KOPT-K1 (cell line): ENCODE measurements at regions not wholly inside any gene's neighbourhood (a gene's known extent, or its start where the extent isn't known, plus 50 kb on each side); places are given as distances from the start of the nearest gene placed in this dataset.

ENCODE experiments used
- H3K27ac ChIP-seq: fragments of 200-600 bp; sonication (generic); 2 replicates; pipeline ENCODE4 v1.5.1; 2016; ENCODE audit warnings: antibody characterized with exemption, mild to moderate bottlenecking, low read depth, low read length; ENCODE audit not compliant: poor library complexity, severe bottlenecking
- H3K36me3 ChIP-seq: fragments of 200-600 bp; sonication (generic); 2 replicates; pipeline ENCODE4 v1.5.1; 2017; ENCODE audit warnings: antibody characterized with exemption, mild to moderate bottlenecking, low read length, moderate library complexity; ENCODE audit not compliant: insufficient read depth
- H3K9me3 ChIP-seq: fragments of 200-600 bp; sonication (generic); 2 replicates; pipeline ENCODE4 v1.5.1; 2017; ENCODE audit warnings: antibody characterized with exemption, low read length, mild to moderate bottlenecking; ENCODE audit not compliant: insufficient read depth, poor library complexity, severe bottlenecking

DNA sequence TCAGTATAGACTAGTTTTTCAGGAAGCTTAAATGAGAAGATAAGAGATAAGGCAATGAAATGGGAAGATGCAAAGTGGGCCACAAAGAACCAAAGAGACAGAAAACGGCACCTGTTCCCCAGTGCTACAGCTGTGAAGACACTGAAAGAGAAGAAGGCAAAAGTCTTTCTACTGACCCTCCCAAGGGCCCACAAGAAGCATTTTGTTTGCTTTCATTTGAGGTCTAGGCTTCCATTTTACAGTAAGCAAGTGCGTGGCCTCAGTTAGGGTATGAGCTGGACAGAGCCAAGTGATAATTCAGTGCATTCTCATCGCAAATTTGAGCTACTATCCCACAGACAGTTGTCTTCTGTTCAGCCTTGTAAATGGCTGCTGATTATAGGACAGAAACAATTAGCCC, 53.4 kb upstream of the STK17B start:
- peak overlapping the region; percentile 26 for H3K27ac ChIP-seq
- H3K36me3 ChIP-seq = no peaks in the 10 kb centered on the region

DNA sequence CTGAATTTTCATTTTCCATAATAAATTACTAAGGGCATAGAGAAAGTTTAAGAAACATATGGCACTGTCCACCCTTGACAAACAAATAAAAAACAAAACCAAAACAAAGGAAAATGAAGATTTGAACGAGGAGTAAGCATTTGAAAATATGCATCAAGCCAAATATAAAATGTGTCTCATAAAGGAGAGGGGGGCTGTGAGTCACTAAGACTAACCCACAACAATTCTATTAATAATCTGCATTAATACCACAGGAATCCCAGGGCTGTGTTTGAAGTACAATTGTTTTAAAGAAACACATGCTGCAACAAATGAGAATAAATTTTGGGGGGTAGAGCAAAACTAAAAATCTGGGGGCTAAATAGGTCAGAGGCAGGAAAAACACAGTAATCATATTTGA, 53.8 kb upstream of the STK17B start:
- Histone ChIP-seq H3K36me3 (no peaks in the 10 kb centered on the region), H3K9me3 (peaks cover 19% of the 10 kb centered on the region), H3K27ac (peak overlapping the region; percentile 26)

More for the DNA sequence above, 53.4 kb upstream of the STK17B start:
- H3K9me3 ChIP-seq = peaks cover 19% of the 10 kb centered on the region

DNA sequence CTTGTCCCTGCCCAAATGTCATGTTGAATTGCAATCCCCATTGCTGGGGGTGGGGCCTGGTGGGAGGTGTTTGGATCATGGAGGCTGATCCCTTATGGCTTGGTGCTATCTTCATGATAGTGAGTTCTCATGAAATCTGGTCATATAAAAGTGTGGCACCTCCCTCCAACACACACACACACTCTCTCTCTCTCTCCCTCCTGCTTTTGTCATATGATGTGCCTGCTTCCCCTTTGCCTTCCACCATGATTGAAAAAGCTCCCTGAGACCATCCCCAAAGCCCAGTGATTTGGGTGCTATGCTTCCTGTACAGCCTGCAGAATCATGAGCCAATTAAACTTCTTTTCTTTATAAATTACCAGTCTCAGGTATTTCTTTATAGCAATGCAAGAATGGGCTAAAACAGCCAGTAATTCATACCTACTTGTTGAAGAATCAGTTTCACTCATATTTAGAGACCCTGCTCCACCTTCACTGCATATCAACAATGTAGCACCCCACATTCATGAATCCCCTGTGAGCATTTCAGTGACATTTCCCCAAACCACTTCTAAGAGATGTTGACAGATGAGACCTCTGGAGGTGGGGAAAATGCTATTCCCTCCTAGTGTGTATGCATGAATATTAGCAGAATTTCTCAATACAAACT, 54.8 kb upstream of the STK17B start:
- Histone ChIP-seq H3K9me3 (peaks cover 19% of the 10 kb centered on the region), H3K27ac (no peak overlapping the region), H3K36me3 (no peaks in the 10 kb centered on the region)

DNA sequence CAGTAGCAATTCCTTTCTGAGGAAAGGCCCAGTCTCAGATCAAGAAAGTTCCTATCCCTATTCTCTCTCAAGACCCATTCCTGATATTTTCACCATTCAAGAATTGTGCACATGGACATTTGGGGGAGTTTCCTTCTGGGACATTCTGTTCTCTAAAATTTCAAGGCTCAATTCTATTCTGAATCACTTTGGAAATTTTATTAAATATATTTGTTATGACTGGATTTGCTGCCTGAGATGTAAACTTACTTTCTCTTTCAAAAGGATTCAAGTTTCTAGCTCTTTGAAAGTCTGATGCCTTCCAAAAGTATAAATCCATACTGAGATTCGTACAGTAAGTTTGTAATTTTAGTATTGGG, 55.3 kb upstream of the STK17B start:
- Histone ChIP-seq H3K36me3 (no peaks in the 10 kb centered on the region), H3K27ac (no peak overlapping the region), H3K9me3 (peaks cover 14% of the 10 kb centered on the region)

DNA sequence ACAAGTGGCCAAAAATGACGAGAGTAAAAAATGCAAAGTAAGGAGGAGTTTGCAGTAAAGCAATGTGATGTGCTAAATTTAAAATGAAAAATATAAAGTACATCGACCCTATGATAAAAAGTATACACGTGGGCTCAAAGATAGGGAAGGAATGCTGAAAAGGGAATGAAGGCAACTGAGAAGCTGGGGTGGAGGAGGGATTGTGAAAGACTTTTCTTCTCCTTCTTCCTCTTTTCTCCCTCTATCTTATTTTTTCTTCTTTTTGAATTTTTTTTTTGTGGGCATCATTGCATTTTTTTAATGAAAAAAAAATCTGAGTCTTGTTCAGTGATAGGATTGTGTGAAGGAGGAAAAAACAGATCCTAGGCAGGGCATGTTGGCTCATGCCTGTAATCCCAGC, 57.6 kb upstream of the STK17B start:
- H3K9me3 ChIP-seq = no peaks in the 10 kb centered on the region
- H3K36me3 ChIP-seq = no peaks in the 10 kb centered on the region
- H3K27ac ChIP-seq = no peak overlapping the region

DNA sequence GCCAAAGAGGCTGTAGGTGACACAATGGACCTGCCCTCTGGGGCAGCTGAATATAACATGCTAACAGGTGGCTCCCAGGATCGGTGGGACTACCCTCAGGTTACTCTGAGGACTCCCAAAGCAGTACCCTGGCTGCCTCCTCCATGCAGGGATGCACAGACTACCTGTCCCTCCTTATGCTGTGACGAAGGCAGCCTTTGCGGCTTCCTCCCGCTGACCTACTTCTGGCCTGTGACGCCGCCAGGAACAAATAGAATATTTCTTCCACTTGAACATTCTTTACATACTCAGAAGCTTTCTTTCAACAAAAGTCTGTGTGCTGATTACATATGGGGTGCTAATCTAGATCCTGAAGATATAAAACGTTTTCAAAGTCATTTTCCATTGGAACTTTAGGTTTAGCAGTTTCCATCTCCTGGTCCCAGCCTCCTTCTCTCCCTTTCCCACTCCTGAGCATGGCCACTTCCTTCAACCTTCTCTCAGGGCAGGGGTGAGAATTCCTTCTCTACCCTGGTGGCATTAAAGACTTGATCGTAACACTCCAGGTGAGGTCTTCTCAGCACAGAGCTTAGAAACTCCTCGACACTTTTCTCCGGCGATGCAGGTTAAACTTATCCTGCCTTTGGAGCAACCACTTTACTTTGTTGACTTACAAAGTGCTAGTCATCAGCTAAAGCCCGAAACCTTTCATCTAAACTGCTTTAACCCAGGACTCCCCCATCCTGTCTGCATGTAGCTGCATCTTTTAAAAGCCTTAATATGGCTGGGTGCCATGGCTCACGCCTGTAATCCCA, 58.9 kb upstream of the STK17B start:
- no peaks in the 10 kb centered on the region for H3K9me3 ChIP-seq
- no peak overlapping the region for H3K27ac ChIP-seq
- H3K36me3 ChIP-seq = no peaks in the 10 kb centered on the region

DNA sequence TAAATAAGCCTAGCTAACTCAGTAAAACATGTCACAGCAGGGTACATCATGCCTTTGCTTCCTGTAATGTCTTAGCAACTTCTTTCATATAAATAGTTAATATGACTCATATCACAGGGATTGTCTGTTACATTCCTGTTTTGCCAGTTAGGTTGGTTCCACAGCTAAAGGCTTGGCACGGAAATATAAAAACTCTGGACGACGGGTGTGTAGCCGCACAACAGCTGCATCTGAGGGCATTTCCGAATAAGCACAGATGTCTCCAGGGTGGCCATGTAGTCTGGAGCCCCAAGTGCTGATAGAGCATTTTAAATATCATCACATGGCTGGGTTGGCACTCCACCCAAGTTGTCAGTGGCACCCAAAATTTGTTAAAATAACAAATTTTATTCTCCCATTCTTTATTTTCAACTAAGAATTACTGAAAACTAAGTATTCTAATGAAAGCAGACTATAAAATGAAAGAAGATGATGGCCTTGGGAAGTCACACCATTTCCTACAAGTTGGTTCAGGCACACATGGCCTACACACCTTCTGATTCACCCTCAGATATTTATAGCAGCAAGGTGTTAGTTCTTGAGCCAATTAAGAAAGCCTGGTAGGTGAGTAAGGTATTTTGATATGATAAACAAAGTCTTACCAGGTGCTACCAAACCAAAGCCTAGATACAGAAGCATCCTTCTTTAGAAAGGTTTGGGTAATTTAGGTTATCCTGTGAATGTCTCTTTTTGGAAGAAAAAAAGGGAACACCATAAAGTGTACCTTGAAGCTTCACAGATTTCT, 61.8 kb upstream of the STK17B start:
- Histone ChIP-seq H3K27ac (peak overlapping the region; percentile 63), H3K36me3 (no peaks in the 10 kb centered on the region), H3K9me3 (peaks cover 8% of the 10 kb centered on the region)

DNA sequence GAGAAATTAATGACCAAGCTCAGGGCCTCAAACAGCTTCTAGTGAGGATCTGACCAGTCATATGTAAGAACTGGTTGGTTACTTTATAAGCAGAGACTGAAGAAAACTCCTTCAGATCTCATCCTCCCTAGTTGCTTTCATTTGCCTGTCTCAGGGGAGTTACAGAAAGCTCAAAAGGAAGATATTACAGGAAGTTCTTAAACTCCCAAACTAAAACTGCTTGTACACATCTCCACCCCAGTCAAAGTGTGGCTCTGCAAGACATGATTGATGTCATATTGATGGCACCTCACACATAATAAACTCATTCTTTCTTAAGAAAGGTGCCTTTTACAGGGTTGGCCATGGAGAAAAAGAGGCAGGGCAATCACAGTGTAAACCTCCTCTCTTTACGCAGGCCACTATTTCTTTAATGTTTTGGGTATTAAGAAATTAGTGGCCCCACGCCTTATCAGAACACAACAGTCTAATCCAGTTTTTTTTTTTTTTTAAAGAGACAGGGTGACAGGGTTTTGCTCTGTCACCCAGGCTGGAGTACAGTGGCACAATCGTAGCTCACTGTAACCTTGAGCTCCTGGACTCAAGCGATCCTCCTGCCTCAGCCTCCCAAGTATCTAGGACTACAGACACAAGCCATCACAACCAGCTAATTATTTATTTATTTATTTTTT, 62.6 kb upstream of the STK17B start:
- H3K9me3 ChIP-seq = peaks cover 8% of the 10 kb centered on the region
- H3K36me3 ChIP-seq = no peaks in the 10 kb centered on the region
- H3K27ac ChIP-seq = peak overlapping the region; percentile 63

DNA sequence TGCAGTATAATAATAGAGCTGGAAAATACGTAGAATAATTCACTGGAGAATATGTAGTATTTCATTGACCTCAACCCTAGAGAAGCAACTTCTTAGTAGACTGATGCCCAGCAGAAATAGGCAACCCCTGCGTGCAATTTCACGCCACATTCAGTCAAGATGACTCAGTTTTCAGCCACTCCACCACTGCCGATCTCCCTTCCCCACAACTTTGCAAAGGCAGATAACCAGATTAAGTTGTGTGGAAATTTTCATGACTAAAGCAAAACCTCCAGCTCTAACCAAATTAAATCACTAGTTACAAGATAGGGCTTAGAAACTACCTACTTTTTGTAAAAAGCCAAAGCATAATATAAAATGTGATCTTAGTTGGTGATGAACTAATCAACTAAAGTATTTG, 63.3 kb upstream of the STK17B start:
- Histone ChIP-seq H3K9me3 (peaks cover 8% of the 10 kb centered on the region), H3K27ac (peak overlapping the region; percentile 63), H3K36me3 (no peaks in the 10 kb centered on the region)

DNA sequence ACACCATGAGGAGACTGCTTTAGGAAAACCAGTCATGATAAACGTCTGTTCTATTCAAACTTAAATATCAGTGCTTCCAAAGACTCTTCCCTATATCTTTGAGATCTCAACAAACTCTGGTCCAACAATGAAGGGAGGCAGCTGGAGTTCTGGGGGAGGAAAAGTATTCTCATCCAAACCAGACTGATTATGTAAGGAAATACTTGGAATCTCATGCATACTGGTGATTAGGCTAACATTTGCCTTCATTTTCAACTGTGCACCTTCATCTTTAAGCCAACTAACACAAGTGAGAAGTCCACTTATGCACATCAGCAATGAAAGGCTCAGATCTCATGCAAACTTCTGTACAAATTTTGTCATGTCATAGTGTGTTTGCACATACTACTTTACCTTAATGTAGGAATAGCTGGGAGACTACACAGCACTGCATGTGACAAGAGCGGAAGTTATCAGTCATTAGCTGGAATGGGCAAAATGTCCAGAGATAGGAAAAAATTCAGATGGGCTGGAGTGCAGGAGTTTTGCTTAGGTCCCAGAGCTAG, 67.5 kb upstream of the STK17B start:
- peak overlapping the region; percentile 76 for H3K27ac ChIP-seq
- no peaks in the 10 kb centered on the region for H3K36me3 ChIP-seq
- peaks cover 8% of the 10 kb centered on the region for H3K9me3 ChIP-seq

DNA sequence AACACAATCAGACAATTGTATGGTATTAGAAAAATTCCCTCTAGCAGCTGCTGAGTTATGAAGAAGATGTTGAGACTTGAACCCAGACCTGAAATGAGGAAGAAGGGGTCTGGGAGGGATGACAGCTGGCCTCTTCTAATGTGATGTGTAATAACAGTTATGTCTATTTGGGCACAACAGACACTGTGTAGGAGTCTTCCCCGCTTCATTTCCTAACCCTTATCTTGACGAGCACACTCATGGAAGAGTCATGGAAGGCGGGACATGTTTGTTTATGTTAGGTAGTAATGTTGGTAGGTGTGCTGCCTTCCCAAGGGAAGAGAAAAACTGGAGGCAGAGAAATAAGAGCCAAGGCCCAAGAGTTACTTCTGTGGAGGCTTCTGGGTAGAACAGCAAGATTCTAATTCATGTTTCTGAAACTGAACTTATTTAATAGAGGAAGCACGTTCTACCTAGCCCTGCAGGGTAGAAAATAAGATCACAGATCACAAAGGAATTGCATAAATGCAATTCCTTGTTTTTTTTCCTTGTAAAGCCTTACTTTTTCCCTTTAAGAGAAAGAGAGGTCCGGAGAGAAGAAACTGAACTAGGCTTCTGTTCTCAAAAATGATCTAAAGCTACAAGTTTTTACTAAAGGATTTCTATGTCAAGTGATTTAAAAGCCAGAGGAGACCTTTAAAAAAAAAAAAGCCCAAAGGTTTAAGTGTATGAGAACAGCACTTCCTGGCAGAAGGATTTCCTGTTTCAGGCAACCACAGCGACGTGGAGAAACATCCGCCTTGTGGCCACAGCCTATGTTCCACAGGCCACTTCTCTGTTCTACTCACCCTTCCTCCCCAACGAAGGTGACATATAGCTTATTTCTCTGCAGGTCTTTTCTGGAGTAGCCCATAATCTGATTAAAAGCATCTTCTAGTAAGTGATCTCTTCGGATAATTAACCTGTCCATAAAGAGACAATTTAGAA, 68.5 kb upstream of the STK17B start:
- Histone ChIP-seq H3K9me3 (peaks cover 8% of the 10 kb centered on the region), H3K36me3 (no peaks in the 10 kb centered on the region), H3K27ac (peak overlapping the region; percentile 76)

DNA sequence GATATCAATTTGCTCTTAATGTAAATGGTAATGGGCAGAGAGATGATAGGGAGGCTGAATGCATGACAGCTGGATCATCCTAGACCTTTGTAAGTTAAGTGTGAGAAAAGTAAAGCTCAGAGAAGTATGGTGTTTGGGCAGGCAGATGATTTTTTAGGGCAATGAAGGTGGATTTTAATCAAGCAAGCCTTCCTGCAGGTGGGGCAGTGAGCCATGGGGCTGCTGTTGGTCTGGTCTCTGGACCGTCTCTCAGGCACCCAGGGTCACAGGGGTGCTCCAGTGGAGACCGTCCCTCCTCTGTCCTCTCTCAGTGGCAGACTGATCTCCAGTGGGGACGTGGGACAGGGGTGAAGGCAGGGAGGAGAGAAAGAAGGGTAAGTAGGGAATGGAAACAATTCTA, 69.8 kb upstream of the STK17B start:
- H3K27ac ChIP-seq = peak overlapping the region; percentile 76
- no peaks in the 10 kb centered on the region for H3K36me3 ChIP-seq
- peaks cover 8% of the 10 kb centered on the region for H3K9me3 ChIP-seq

DNA sequence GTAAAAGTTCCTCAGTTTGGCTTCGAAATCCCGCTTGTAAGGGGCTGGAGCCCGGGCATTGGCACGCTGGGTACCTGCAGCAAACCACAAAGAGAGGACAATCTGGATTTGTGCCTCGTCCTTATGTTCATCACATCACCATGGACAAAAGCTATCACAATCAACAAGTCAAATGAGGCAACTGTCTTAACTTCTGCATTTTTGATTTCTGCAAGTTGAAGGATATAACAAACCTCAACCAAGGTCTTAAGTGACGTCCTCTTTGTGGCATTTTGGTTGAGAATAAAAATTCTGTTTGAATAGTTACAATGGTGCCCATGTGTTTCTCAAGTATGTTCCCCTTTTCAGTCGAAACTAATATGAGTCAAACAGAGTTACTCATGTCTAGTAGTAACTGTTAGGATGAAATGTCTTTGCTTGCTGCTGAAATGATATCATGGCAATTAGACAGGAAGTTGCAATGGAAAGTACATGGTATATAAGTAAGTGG, 70.8 kb upstream of the STK17B start:
- peaks cover 2% of the 10 kb centered on the region for H3K9me3 ChIP-seq
- H3K27ac ChIP-seq = peak overlapping the region; percentile 76
- H3K36me3 ChIP-seq = no peaks in the 10 kb centered on the region

DNA sequence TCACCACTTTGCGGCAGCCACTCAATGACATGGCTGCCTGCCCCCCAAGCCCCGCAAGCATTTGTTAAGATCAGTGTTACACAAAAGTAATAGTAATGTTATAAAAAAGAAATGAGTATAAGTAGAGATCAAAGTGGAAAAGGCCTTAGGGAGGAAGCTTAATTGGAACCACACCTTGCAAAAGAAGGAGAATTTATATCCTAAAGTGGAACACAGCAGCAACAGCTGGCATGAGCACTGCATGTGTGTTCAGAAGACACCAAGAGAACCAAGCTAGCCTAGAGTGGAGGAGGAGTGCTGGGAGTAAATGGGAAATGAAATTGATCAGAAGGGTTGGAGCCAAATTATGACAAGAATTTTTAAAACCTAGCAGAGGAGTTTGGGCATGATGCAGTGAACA, 73.1 kb upstream of the STK17B start:
- Histone ChIP-seq H3K9me3 (no peaks in the 10 kb centered on the region), H3K27ac (no peak overlapping the region), H3K36me3 (no peaks in the 10 kb centered on the region)
